Stimulated activated memory B cell treated with anti-CD40 and anti-IgM and Interleukin-4, amounts not matched to agents 10 μg/mL and 1 μg/mL and 100 μg/mL, for 72 hours (primary cell): ENCODE measurements at regions not wholly inside any gene's neighbourhood (a gene's known extent, or its start where the extent isn't known, plus 50 kb on each side); places are given as distances from the start of the nearest gene placed in this dataset.

ENCODE experiments used
- ATAC-seq: fragments of 150-1000 bp; cut with Tn5 transposase; 2 replicates; pipeline ENCODE4 v1.10.0; 2021
- H3K27ac Mint-ChIP-seq: one replicate; pipeline ENCODE4 v1.8.0; 2022; ENCODE audit warnings: mild to moderate bottlenecking, mixed read lengths
- H3K27me3 Mint-ChIP-seq: one replicate; pipeline ENCODE4 v1.8.0; 2022; ENCODE audit warnings: mixed read lengths
- H3K36me3 Mint-ChIP-seq: one replicate; pipeline ENCODE4 v1.8.0; 2022; ENCODE audit warnings: mixed read lengths
- H3K4me1 Mint-ChIP-seq: one replicate; pipeline ENCODE4 v1.8.0; 2022; ENCODE audit warnings: mixed read lengths
- H3K4me3 Mint-ChIP-seq: one replicate; pipeline ENCODE4 v1.8.0; 2022; ENCODE audit warnings: mild to moderate bottlenecking, moderate library complexity, mixed read lengths
- H3K9me3 Mint-ChIP-seq: one replicate; pipeline ENCODE4 v1.8.0; 2022; ENCODE audit warnings: mixed read lengths

DNA sequence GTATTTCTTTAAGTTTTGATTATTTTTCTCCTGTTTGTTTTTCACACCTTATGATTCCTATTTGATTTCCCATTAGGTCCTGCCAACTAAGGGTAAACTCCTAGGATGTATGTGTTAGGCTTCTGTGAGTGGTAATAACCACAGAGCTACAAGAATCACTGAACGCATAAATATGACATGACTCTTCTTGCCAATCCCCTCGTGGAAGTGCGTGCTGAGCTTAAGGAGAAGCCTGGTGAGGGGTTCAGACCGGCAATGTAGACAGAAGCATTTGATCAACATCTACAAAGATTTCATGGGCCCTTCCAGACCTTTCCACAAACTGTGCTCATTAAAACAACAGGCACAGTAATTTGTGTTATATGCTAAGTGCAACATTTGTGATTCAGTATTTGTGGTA lies 273.8 kb upstream of the SNX7 start:
- H3K27ac Mint-ChIP-seq, result no peak overlapping the region
- peaks cover 10% of the 10 kb centered on the region for H3K4me1 Mint-ChIP-seq
- H3K9me3 Mint-ChIP-seq, result no peaks in the 10 kb centered on the region
- H3K4me3 Mint-ChIP-seq, result no peak overlapping the region
- H3K27me3 Mint-ChIP-seq, result no peaks in the 10 kb centered on the region
- ATAC-seq, result no peak
- no peaks in the 10 kb centered on the region for H3K36me3 Mint-ChIP-seq

DNA sequence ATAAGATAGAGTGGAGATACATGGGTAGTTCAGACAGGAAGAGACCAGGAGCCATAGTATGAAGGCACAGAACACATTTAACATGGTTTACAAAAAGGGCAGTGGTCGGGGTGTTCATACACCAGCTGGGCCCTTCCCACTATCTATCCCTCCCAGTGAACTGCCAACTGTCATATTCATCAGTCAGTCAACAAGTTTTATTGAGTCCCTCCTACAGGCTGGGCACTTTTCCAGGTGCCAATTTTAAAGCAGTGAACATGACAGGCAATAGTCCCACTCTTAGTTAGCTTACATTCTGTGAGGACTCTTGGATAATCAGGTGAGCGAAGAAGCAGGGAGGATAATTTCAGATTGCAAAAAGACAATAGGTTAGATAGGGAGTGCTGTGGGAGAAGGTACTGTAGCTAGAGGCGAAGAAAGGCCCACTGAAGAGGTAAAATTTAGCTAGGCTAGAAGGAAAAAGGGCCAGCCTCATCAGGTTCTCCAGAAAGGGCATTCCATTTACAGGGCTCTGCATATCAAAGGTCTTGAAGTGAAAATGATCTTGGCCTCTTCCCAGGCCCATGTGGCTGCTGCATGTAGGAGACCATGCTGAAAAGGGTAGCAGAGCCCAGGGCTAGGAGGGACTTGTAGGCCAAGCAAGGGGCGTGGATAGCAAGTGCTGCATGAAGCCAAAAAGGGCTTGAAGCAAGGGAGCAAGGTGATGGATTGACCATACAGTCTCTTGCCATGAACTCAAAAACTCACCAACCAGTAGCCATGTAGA lies 274.7 kb upstream of the SNX7 start:
- H3K27ac Mint-ChIP-seq, result no peak overlapping the region
- H3K27me3 Mint-ChIP-seq, result no peaks in the 10 kb centered on the region
- no peak for ATAC-seq
- H3K36me3 Mint-ChIP-seq, result no peaks in the 10 kb centered on the region
- no peaks in the 10 kb centered on the region for H3K9me3 Mint-ChIP-seq
- H3K4me1 Mint-ChIP-seq, result peaks cover 10% of the 10 kb centered on the region
- no peak overlapping the region for H3K4me3 Mint-ChIP-seq

DNA sequence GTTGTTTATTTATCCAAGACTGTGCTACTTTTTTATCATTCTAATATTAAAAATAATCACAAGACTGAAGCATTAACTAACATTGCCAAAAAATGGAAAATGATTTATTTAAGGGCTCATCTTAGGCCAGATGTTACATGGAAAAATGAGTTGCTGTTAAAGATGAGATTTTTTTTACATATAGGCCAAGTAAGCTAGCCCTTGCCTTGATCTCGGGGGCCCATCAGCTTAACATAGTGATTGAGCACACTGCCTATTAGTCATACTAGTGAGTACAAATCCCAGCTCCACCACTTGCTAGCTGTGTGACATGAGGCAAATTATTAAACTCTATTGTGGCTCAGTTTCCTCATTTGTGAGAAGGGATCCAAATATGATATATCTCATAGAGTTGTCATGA lies 275.9 kb upstream of the SNX7 start:
- no peak overlapping the region for H3K27ac Mint-ChIP-seq
- no peaks in the 10 kb centered on the region for H3K9me3 Mint-ChIP-seq

DNA sequence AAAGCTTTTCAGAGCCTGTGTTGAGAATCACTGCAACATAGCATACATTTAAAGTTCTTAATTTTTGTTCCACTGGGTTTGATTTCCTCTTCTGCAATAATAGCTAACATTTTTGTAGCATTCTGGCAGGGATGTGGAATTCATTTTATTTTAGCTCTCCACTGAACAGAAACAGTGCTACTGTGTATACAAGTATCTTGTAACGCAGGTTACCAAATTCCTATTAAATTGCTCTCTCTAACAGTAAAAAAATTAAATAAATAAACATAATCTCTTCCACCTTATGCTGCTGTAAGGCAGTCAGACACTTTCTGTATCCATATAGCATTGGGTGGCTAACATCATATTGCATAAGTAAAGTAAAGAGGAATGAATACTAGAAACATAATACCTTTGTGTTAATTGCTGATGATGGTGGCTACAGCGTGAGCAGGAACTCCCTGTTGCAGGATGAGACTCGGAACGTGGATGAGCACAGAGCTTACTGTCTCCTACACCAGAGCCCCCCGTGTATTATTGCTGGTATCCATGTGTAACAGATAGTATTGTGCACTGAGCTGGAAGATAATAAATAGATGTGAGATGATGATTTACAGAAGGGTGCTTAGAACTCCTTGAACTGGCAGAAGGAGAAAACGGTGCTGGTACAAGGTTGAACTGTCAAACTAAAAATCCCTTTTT lies 276.9 kb upstream of the SNX7 start:
- no peaks in the 10 kb centered on the region for H3K27me3 Mint-ChIP-seq
- no peaks in the 10 kb centered on the region for H3K9me3 Mint-ChIP-seq
- no peaks in the 10 kb centered on the region for H3K36me3 Mint-ChIP-seq
- no peak overlapping the region for H3K4me3 Mint-ChIP-seq
- ATAC-seq, result no peak
- no peak overlapping the region for H3K27ac Mint-ChIP-seq
- H3K4me1 Mint-ChIP-seq, result peaks cover 10% of the 10 kb centered on the region

More for the DNA sequence above, 275.9 kb upstream of the SNX7 start:
- no peaks in the 10 kb centered on the region for H3K36me3 Mint-ChIP-seq
- peaks cover 10% of the 10 kb centered on the region for H3K4me1 Mint-ChIP-seq
- no peaks in the 10 kb centered on the region for H3K27me3 Mint-ChIP-seq
- no peak overlapping the region for H3K4me3 Mint-ChIP-seq
- no peak for ATAC-seq

DNA sequence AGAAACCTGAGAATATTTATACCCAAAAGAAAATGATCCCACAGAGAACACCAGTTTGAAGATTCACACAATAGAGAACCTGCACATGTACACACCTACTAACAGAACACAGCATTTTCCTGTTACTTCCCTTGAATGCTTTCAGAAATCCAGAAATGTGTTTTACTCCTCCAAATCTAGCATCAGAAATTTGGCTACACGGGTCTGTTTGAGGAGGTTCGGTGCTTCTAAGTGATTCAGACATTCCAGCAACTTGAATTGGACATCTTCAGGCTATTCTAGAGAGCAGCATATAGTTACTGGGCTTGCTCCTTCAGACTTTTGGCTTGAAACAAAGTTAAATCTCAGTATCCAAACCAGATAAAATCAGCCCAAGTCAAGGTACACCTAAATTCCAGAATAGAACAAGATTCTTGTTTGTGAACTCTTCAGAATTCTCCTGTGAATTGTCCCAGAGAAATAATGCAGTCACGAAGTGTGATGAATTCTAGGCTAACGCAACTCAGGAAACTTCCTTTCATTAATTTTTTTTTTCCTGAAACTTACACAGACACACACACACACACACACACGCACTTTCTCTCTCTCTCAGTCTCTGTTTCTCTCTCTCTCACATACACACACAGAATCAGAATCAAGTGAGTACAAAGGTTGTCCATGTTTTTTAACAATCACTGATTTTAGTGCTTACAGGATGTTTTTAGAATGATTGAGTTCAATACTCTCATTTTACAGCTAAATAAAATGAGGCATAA lies 278.4 kb upstream of the SNX7 start:
- Mint-ChIP-seq H3K9me3 (no peaks in the 10 kb centered on the region), H3K4me3 (no peak overlapping the region), H3K27me3 (no peaks in the 10 kb centered on the region), H3K27ac (no peak overlapping the region), H3K36me3 (no peaks in the 10 kb centered on the region), H3K4me1 (peaks cover 7% of the 10 kb centered on the region)
- no peak for ATAC-seq

DNA sequence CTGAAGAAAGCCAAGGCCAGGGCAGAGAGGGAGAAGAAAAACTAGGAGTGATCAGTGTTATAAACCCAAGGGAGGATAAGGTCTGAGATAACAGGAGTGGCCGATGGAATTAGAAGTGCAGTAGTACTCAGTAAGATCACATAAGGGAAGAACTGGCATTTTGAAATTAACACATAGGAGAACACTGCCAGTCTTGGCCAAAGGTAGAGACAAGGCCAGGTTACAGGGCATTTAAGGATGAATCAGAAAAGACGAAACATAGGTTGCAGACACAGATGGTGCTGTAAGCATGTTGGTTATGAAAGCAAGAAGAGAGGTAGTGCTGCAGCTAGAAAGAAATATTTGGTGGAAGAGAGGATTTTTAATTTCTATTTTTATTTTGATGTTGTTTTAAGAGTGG lies 278.9 kb upstream of the SNX7 start:
- Mint-ChIP-seq H3K27me3 (no peaks in the 10 kb centered on the region), H3K9me3 (no peaks in the 10 kb centered on the region), H3K36me3 (no peaks in the 10 kb centered on the region), H3K27ac (no peak overlapping the region), H3K4me3 (no peak overlapping the region), H3K4me1 (peaks cover under 1% of the 10 kb centered on the region)
- ATAC-seq, result no peak

DNA sequence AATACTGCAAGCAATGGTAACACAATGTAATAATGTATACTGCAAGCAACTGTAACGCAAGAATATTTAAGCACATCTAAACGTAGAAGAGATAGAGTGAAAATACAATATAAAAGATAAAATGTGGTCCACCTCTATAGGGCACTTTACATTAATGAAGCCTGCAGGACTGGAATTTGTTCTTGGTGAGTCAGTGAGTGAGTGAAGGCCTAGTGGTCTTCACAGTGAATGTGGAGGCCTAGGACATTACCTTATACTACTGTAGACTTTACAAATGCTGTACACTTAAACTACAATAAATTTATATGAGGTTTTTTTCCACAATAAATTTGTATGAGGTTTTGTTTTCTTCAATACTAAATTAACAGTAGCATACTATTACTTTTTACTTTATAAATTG lies 287.4 kb upstream of the SNX7 start:
- H3K4me3 Mint-ChIP-seq, result no peak overlapping the region
- H3K36me3 Mint-ChIP-seq, result no peaks in the 10 kb centered on the region
- no peaks in the 10 kb centered on the region for H3K9me3 Mint-ChIP-seq
- H3K27ac Mint-ChIP-seq, result no peak overlapping the region
- no peak for ATAC-seq
- H3K27me3 Mint-ChIP-seq, result no peaks in the 10 kb centered on the region
- H3K4me1 Mint-ChIP-seq, result no peaks in the 10 kb centered on the region

DNA sequence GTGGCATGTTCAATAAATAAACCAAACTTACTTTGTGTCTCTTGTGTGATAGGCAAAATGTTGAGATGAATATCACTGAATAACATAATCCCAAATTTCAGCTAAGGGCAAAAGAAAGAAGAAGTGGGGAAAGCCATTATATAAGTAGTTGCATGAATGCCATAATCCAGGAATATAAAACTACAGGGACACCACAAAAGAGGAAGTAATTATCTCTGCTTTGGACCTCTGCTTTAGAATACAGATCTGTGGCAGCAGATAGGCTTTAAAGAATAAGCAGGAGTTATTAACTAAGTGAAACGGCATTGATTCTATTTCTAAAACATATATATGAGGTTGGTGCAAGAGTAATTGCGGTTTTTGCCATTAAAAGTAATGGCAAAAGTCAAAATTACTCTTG lies 288.5 kb upstream of the SNX7 start:
- H3K4me3 Mint-ChIP-seq, result no peak overlapping the region
- no peak for ATAC-seq
- H3K9me3 Mint-ChIP-seq, result no peaks in the 10 kb centered on the region
- no peaks in the 10 kb centered on the region for H3K27me3 Mint-ChIP-seq
- no peaks in the 10 kb centered on the region for H3K4me1 Mint-ChIP-seq
- no peaks in the 10 kb centered on the region for H3K36me3 Mint-ChIP-seq
- H3K27ac Mint-ChIP-seq, result no peak overlapping the region

DNA sequence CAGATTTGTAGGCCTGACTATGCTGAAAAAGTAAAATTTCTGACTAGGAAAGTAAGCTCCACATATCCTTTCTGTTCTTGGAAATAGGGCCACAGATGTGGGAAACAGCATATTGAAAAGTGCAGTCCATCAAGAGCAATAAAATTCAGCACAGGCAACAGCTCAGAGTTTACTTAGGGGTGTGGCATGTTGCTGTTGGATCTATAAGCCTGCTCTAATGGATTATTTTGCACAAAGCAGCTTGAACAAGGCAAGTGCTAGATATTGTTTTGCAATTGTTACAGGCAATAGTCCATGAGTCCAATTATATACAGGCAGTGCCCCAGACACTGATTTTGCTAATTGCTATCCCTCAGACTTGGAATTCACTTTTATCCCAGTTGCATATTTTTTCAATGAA lies 289.8 kb upstream of the SNX7 start:
- H3K36me3 Mint-ChIP-seq, result no peaks in the 10 kb centered on the region
- H3K27ac Mint-ChIP-seq, result no peak overlapping the region
- no peaks in the 10 kb centered on the region for H3K27me3 Mint-ChIP-seq
- no peaks in the 10 kb centered on the region for H3K4me1 Mint-ChIP-seq
- no peak for ATAC-seq
- no peak overlapping the region for H3K4me3 Mint-ChIP-seq
- H3K9me3 Mint-ChIP-seq, result no peaks in the 10 kb centered on the region

DNA sequence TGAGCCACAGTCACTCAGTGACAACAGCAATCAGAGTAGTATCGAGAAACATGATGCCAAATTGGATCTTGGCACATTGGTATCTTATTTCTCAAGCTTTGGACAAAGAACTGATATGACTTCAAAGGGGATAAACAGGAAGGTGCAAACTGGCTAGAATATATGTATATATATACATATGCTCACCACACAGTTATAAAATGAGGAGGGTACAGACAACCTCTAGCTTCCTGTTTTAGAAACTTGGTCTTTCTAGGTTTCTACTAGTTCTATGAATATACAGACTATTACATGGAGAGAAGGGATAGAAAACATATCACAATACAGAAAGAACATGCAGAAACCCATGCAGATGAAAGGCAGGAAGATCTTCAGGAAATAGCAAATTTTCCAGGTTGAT lies 292.1 kb upstream of the SNX7 start:
- H3K27me3 Mint-ChIP-seq, result no peaks in the 10 kb centered on the region
- H3K4me1 Mint-ChIP-seq, result no peaks in the 10 kb centered on the region
- no peak for ATAC-seq
- H3K4me3 Mint-ChIP-seq, result no peak overlapping the region
- no peaks in the 10 kb centered on the region for H3K9me3 Mint-ChIP-seq
- H3K27ac Mint-ChIP-seq, result no peak overlapping the region
- H3K36me3 Mint-ChIP-seq, result no peaks in the 10 kb centered on the region

DNA sequence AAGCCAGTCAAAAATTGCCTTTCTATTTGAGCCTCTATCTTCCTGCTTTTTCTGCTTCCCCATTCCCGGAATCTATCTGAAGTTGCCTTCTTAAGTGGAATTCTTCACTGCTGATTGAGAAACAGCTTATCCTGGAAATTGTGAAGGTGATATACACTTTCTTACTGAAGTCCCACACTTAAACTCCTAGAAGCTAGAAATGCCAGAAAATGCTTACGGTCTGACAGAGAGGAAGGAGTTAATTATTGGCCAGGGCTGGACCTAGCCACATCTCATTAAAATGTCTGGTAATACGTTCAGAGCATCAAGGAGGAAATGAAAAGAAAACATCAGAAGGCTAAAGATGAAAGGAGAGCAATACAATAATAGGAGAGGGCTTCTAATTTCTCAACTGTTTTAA lies 292.5 kb upstream of the SNX7 start:
- Mint-ChIP-seq H3K4me1 (no peaks in the 10 kb centered on the region), H3K27ac (no peak overlapping the region), H3K36me3 (no peaks in the 10 kb centered on the region)

DNA sequence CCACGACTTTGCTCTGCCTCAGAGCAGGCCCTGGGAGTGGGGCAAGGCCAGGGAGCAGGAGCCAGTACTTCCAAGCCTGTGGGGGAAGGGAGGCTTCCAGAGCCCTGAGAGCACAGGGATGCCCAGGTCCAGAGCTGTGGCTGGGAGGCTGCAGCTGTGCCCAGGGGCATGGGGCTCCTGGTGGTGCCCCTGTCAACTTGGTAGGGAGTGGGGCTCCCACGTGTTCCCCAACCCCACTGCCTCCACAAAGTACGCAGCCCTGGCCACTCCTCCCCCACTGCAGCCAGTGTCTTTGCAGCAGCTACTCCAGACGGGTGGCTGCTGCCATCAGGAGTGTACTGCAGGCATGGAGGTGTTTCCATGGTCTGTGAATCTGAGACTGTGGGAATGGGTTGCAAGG lies 294.1 kb upstream of the SNX7 start:
- ATAC-seq, result peak; percentile 48
- Mint-ChIP-seq H3K4me3 (no peak overlapping the region), H3K27me3 (no peaks in the 10 kb centered on the region), H3K27ac (no peak overlapping the region), H3K4me1 (no peaks in the 10 kb centered on the region), H3K36me3 (no peaks in the 10 kb centered on the region), H3K9me3 (peaks cover 3% of the 10 kb centered on the region)

More for the DNA sequence above, 292.5 kb upstream of the SNX7 start:
- ATAC-seq, result no peak
- H3K4me3 Mint-ChIP-seq, result no peak overlapping the region
- no peaks in the 10 kb centered on the region for H3K27me3 Mint-ChIP-seq
- no peaks in the 10 kb centered on the region for H3K9me3 Mint-ChIP-seq

DNA sequence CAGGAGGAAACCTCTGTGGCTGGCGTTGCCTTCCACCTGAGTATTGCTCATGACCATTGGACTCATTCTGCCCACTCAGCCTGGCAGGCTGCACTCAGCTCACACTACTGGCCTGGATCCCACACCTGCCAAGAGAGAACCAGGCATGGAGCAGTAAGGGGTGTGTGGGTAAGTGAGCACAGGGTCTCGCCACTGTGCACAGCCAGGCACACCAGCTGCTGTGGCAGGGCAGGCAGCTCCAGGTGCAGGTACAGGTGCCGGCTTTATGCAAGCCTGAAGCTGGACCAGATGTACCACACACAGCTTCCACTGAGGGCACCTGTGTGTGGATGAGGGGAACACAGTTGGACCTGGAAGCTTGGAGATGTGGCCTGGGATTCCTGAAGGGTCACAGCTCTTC lies 295.2 kb upstream of the SNX7 start:
- Mint-ChIP-seq H3K4me3 (no peak overlapping the region), H3K9me3 (peaks cover 3% of the 10 kb centered on the region), H3K27me3 (no peaks in the 10 kb centered on the region), H3K4me1 (no peaks in the 10 kb centered on the region), H3K36me3 (no peaks in the 10 kb centered on the region), H3K27ac (no peak overlapping the region)
- ATAC-seq, result no peak

DNA sequence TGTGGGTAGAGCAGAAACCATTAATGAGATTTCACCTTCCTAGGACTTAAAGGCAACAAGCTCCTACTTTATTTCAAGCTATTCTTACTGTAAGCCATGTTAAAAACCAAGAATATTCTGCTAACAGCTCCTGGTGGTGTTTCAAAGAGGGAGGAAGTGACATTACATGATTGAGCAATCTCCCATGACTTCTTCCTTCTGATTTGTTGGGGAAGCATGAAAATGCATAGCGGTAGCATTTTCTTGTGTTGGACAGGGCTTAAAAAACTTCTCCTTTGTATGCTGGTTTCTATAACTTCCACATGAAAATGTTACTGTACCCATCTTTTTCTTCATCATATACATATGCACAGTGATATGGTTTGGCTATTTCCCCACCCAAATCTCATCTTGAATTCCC lies 297.0 kb upstream of the SNX7 start:
- Mint-ChIP-seq H3K4me3 (no peak overlapping the region), H3K27ac (no peak overlapping the region), H3K27me3 (no peaks in the 10 kb centered on the region), H3K9me3 (peaks cover 6% of the 10 kb centered on the region), H3K36me3 (no peaks in the 10 kb centered on the region), H3K4me1 (no peaks in the 10 kb centered on the region)
- ATAC-seq, result no peak

DNA sequence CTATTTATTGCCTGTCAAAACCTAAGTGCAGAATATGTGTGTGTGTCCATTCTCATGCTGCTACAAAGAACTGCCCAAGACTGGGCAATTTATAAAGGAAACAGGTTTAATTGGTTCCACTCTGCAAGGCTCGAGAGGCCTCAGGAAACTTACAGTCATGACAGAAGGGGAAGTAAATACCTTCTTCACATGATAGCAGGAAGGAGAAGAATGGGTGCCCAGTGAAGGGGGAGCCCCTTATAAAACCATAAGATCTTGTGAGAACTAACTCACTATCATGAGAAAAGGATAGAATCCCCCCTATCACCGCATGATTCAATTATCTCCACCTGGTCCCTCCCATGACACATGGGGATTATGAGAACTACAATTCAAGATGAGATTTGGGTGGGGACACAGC lies 300.7 kb upstream of the SNX7 start:
- no peaks in the 10 kb centered on the region for H3K36me3 Mint-ChIP-seq
- no peaks in the 10 kb centered on the region for H3K27me3 Mint-ChIP-seq
- no peak for ATAC-seq
- no peak overlapping the region for H3K27ac Mint-ChIP-seq
- no peaks in the 10 kb centered on the region for H3K4me1 Mint-ChIP-seq
- no peak overlapping the region for H3K4me3 Mint-ChIP-seq
- peaks cover 6% of the 10 kb centered on the region for H3K9me3 Mint-ChIP-seq
